Heart right ventricle (tissue), 16 donors: ENCODE measurements at regions not wholly inside any gene's neighbourhood (a gene's known extent, or its start where the extent isn't known, plus 50 kb on each side); places are given as distances from the start of the nearest gene placed in this dataset.
A peak's percentile ranks its signal among the peaks of the same experiment; 100 is the strongest.

Source experiments
- ATAC-seq, 8 donors: fragments of 200-7000 bp; cut with Tn5 transposase; one replicate each; pipeline ENCODE4 v1.9.1; 2020; ENCODE audit warnings: mild to moderate bottlenecking in 8 of 8, moderate library complexity in 8 of 8, moderate number of reproducible peaks in 1 of 8
- DNase-seq, 2 donors: peaks; one replicate each; pipeline ENCODE4 v3.0.0-alpha.2; 2020
- H3K27ac ChIP-seq, 10 donors: fragments of 200-600 bp; sonication (generic) in 2 of 10; one replicate each; pipeline versions ENCODE4 v1.5.0 to v1.8.0; 2020 to 2022; ENCODE audit warnings: mild to moderate bottlenecking in 3 of 10
- H3K27me3 ChIP-seq, 7 donors: fragments of 200-600 bp; one replicate each; pipeline ENCODE4 v1.8.0; 2021 to 2022; ENCODE audit warnings: mild to moderate bottlenecking in 2 of 7
- H3K36me3 ChIP-seq, 9 donors: fragments of 200-600 bp; sonication (generic) in 1 of 9; one replicate each; pipeline versions ENCODE4 v1.5.0 to v1.8.0; 2020 to 2022; ENCODE audit warnings: mild to moderate bottlenecking in 2 of 9
- H3K4me1 ChIP-seq, 9 donors: fragments of 200-600 bp; sonication (generic) in 1 of 9; one replicate each; pipeline versions ENCODE4 v1.5.0 to v1.8.0; 2020 to 2022; ENCODE audit warnings: mild to moderate bottlenecking in 4 of 9
- H3K4me3 ChIP-seq, 10 donors: fragments of 200-600 bp; sonication (generic) in 2 of 10; one replicate each; pipeline versions ENCODE4 v1.5.0 to v1.8.0; 2020 to 2022; ENCODE audit warnings: mild to moderate bottlenecking in 7 of 10, moderate library complexity in 2 of 10
- H3K9me3 ChIP-seq, 11 donors: fragments of 200-600 bp in 10 of 11; sonication (generic) in 2 of 11; one replicate each; pipeline versions ENCODE4 v1.5.0 to v1.8.0; 2013 to 2022; ENCODE audit warnings: mild to moderate bottlenecking in 2 of 11, control low read depth in 1 of 11, moderate library complexity in 1 of 11
- WGBS, 2 donors: extraction: QIAGEN DNeasy Blood & Tissue Kit; methylation state at CpG; one replicate each; pipeline ENCODE4 v1.1.7; 2013; ENCODE audit warnings: inconsistent platforms in 1 of 2; 5-methylcytosine and 5-hydroxymethylcytosine counted together
- intact Hi-C, 10 donors: fragments of 100-400 bp; cut with DNase I; formaldehyde crosslinking; loops; one replicate each; pipeline versions ENCODE4 v1.11.1 to v1.14.2; 2022
- TF ChIP-seq, protein P1 (sequence below), 9 donors: fragments of 200-600 bp; sonication (generic) in 2 of 9; IDR thresholded peaks; one replicate each; pipeline versions ENCODE4 v1.5.0 to v1.8.0; 2021 to 2022; ENCODE audit warnings: antibody characterized with exemption in 9 of 9, mild to moderate bottlenecking in 5 of 9, moderate library complexity in 1 of 9
- donor health status: Arrhythmogenic right ventricular cardiomyopathy.
- donor health status: ischemic (EF 13 %, LVEDD 7.1; RV severe dilation, severe dysfunction).
- donor health status: healthy with polysubstance abuse.
- donor health status: DM: no; HTN: yes; CAD: no.
- donor health status: DM: no; HTN: no; CAD: no.
- donor health status: ischemic (EF 25% LVEDD 6.9; RV normal size, moderate dysfunction).
- donor health status: ischemic (EF 25% LVEDD 5.7; RV mildly dilated, moderate dysfunction).
- donor health status: healthy.
- donor health status: DM: yes; HTN: yes; CAD: no.
- donor health status: Ischemic cardiomyopathy.
- donor health status: ischemic (EF 35%, LVEDD 5.7; RV mildly dilated, moderate dysfunction).
- donor health status: nonischemic (EF 11% LVEDD 7.7; RV severe dilation, severe dysfunction).
- donor health status: DM: yes; HTN: yes; CAD: no.
- donor health status: PGD.
- donor health status: ischemic (EF 29% LVEDD 5.4; RV normal size, mild dysfunction).
- donor health status: nonischemic (EF 23%, LVEDD 6.1; RV moderate dilation, normal function).

DNA sequence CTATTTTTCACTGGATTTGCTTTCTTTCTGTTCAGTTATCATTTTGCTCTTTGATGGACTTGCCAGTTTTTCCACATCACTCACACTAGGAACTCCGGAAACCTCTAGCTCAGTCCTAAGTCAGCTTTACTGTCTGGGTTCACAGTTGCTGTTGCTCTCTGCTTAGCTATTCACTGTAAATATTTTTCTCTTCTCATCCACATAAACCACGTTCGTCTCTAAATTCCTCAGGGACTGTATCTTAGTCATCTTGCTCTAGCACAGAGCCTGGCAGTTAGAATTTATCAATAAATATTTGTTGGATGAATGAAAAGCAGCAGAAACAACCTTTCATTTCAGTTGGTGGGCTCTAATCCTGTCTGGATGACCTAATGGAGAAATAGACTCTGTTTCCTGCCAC lies 119.4 kb upstream of the DMD start:
- Histone ChIP-seq H3K4me3 (no peak overlapping the region), H3K27ac (no peak overlapping the region), H3K4me1 (no peaks in the 10 kb centered on the region), H3K36me3 (no peaks in the 10 kb centered on the region), H3K27me3 (peaks cover 0 to 4% (median 0%) of the 10 kb centered on the region in 7 donors), H3K9me3 (no peaks in the 10 kb centered on the region)
- DNase-seq (no peak), ATAC-seq (no peak)
- WGBS, 2 donors: 53 to 63% methylated on average over 3 of the region's 3 CpGs
- TF ChIP-seq, protein P1, sequence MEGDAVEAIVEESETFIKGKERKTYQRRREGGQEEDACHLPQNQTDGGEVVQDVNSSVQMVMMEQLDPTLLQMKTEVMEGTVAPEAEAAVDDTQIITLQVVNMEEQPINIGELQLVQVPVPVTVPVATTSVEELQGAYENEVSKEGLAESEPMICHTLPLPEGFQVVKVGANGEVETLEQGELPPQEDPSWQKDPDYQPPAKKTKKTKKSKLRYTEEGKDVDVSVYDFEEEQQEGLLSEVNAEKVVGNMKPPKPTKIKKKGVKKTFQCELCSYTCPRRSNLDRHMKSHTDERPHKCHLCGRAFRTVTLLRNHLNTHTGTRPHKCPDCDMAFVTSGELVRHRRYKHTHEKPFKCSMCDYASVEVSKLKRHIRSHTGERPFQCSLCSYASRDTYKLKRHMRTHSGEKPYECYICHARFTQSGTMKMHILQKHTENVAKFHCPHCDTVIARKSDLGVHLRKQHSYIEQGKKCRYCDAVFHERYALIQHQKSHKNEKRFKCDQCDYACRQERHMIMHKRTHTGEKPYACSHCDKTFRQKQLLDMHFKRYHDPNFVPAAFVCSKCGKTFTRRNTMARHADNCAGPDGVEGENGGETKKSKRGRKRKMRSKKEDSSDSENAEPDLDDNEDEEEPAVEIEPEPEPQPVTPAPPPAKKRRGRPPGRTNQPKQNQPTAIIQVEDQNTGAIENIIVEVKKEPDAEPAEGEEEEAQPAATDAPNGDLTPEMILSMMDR (IDR thresholded peaks at IDR 0.05): no peak
- intact Hi-C loops: loop anchor here in 2 of 10 donors (10.0 kb wide), 1 partner anchor 796 kb away; no protein-coding TSS in a partner anchor

GRCh38 chrX:33324099-33324498 lies 112.8 kb upstream of the DMD start:
- TF ChIP-seq, protein P1 (IDR thresholded peaks at IDR 0.05): peak in 2 of 9 donors; percentile 7 to 24
- no peak for DNase-seq
- no peak for ATAC-seq
- H3K27me3 ChIP-seq: peaks cover 0 to 8% (median 0%) of the 10 kb centered on the region in 7 donors
- no peaks in the 10 kb centered on the region for H3K9me3 ChIP-seq
- intact Hi-C loops: no loop called here
- no peak overlapping the region for H3K4me3 ChIP-seq
- 89 to 92% methylated on average over 2 of the region's 2 CpGs for WGBS, 2 donors
- H3K36me3 ChIP-seq: no peaks in the 10 kb centered on the region
- no peaks in the 10 kb centered on the region for H3K4me1 ChIP-seq
- no peak overlapping the region for H3K27ac ChIP-seq

DNA sequence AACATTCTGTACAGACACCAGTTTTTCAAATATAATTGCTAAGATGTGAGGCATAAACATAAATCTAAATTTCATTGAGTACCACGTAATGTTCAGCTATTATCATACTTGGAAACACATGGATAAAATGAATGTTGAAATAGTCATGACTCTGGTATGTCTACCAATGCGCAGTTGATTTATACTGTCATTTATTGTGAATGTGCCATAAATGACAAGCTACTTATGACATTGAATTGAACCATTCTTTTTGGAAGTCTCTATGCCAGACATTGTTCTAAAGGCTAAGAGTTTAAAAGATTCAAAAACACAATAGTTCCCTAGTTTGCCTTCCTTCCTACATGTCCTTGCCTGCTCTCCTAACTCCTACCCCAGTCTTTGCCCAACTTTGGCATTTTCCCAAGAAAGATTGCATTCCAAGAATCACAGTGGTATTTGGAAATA lies 96.6 kb upstream of the DMD start:
- no peak overlapping the region for H3K27ac ChIP-seq
- no peaks in the 10 kb centered on the region for H3K27me3 ChIP-seq
- no peak overlapping the region for H3K4me3 ChIP-seq
- peaks cover 0 to 6% (median 0%) of the 10 kb centered on the region in 11 donors for H3K9me3 ChIP-seq
- no peak for ATAC-seq
- intact Hi-C loops: no loop called here
- H3K36me3 ChIP-seq: no peaks in the 10 kb centered on the region
- H3K4me1 ChIP-seq: no peaks in the 10 kb centered on the region
- TF ChIP-seq, protein P1 (IDR thresholded peaks at IDR 0.05): no peak
- 85 to 88% methylated on average over 2 of the region's 2 CpGs for WGBS, 2 donors
- no peak for DNase-seq

DNA sequence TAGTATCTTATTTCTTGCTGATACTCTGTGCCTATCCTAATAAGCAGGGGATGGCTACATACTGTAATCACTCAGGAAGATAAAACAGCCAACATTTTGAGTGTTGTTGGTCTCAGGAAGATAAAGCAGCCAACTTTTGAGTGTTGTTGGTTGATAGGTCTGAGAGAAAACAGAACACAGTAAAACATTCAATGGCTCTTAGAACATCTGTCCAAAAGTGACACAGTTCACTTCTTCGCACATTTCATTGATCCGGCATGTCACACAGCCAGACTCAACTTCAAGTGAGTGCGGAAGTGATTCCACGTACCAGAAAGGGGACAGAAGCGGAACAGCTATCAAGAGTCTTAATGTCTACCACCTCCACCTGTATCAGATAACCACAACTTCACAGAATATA lies 87.3 kb upstream of the DMD start:
- ATAC-seq: peak in 1 of 8 donors; percentile 38
- 30 to 43% methylated on average over 5 of the region's 5 CpGs for WGBS, 2 donors
- DNase-seq: no peak
- no peaks in the 10 kb centered on the region for H3K9me3 ChIP-seq
- H3K4me3 ChIP-seq: no peak overlapping the region
- no peaks in the 10 kb centered on the region for H3K27me3 ChIP-seq
- H3K36me3 ChIP-seq: no peaks in the 10 kb centered on the region
- intact Hi-C loops: no loop called here
- no peaks in the 10 kb centered on the region for H3K4me1 ChIP-seq
- TF ChIP-seq, protein P1 (IDR thresholded peaks at IDR 0.05): no peak
- no peak overlapping the region for H3K27ac ChIP-seq
